MG63 (cell line): ENCODE measurements at regions not wholly inside any gene's neighbourhood (a gene's known extent, or its start where the extent isn't known, plus 50 kb on each side); places are given as distances from the start of the nearest gene placed in this dataset.
"Not testable (repeated sequence)": the region's sequence is repeated elsewhere in the genome, so short reads cannot be mapped to it uniquely, and the experiment has no call there.

Experiments
- DNase-seq: peaks from one replicate; pipeline ENCODE4 v3.0.0-alpha.2; 2020
- H3K27me3 ChIP-seq: fragments of 250-450 bp; sonication (Bioruptor Pico); 2 replicates; pipeline ENCODE4 v1.5.1; 2020; ENCODE audit warnings: mild to moderate bottlenecking, moderate library complexity
- H3K36me3 ChIP-seq: fragments of 250-450 bp; sonication (Bioruptor Pico); 2 replicates; pipeline ENCODE4 v1.5.1; 2020; ENCODE audit warnings: mild to moderate bottlenecking, moderate library complexity
- H3K4me3 ChIP-seq: fragments of 250-450 bp; sonication (Bioruptor Pico); 2 replicates; pipeline ENCODE4 v1.5.1; 2020; ENCODE audit warnings: mild to moderate bottlenecking, moderate library complexity
- H3K9me3 ChIP-seq: fragments of 250-450 bp; sonication (Bioruptor Pico); 2 replicates; pipeline ENCODE4 v1.5.1; 2020; ENCODE audit warnings: mild to moderate bottlenecking, moderate library complexity

- H3K36me3 ChIP-seq, result no peaks in the 10 kb centered on the region
- H3K9me3 ChIP-seq, result no peaks in the 10 kb centered on the region
- no peaks in the 10 kb centered on the region for H3K27me3 ChIP-seq
- no peak overlapping the region for H3K4me3 ChIP-seq
- DNase-seq, result no peak
These were observed 1462.1 kb downstream of the DPP10 start for GRCh38 chr2:115904516-115904915.

DNA sequence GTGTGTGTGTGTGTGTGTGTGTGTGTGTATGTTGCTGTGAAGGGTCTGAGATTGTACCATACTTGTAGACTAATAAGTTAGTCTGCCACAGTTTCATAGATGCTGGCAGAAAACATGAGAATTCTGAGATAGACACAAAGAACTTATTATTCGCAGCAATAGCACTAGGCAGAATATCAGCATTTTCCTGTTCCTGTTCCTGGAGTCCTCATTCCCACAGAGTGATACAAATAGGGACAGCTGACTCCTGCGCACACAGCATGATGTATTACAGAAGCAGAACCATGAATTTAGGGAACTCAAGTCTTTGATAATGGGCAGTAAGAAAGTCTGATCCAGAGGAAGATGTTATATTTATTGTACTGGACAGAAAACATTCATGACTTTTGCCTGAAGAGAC lies 1466.3 kb downstream of the DPP10 start:
- no peaks in the 10 kb centered on the region for H3K9me3 ChIP-seq
- H3K36me3 ChIP-seq, result no peaks in the 10 kb centered on the region
- no peak overlapping the region for H3K4me3 ChIP-seq
- H3K27me3 ChIP-seq, result no peaks in the 10 kb centered on the region
- no peak for DNase-seq

- H3K36me3 ChIP-seq, result no peaks in the 10 kb centered on the region
- no peak for DNase-seq
- no peak overlapping the region for H3K4me3 ChIP-seq
- H3K27me3 ChIP-seq, result no peaks in the 10 kb centered on the region
- no peaks in the 10 kb centered on the region for H3K9me3 ChIP-seq
These were observed 1467.8 kb downstream of the DPP10 start for GRCh38 chr2:115910270-115910669.

DNA sequence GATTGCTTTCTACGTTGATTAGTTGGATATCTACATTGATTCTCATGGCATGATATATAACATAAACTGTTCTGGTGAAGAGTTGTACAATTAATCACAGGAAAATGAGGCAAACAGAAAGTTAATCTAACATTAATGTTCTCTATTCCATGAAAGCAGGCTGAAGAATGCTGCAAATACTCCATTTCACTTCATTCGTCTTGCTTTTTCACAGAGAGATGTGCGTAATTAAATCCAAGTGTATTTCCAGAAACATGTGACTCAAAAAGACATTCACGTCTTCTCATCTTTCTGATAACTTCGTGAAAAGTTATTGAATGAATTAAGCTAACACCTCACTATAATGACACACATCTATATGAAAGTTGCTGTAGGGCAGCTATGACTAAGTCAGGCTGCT lies 1471.5 kb downstream of the DPP10 start:
- H3K27me3 ChIP-seq, result no peaks in the 10 kb centered on the region
- no peak overlapping the region for H3K4me3 ChIP-seq
- DNase-seq, result no peak
- H3K9me3 ChIP-seq, result no peaks in the 10 kb centered on the region
- no peaks in the 10 kb centered on the region for H3K36me3 ChIP-seq

DNA sequence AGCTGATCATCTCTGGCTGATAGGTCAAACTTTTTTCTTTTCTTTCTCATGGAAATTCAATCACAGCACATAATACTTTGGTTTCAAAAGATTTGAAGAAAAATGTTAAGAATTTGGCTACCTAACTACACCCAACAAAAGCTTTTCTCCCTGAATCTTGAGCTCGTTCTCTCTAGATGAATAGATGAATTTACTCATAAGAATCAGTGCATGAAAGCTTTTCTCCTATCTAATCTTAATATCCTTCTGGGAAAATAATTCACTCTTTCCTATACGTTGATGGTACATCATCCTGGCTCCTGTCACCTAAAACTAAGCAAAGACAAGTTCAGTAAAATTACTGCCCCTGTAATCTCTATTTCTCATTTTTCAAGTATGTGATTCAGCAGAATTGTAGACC lies 1479.1 kb downstream of the DPP10 start:
- Histone ChIP-seq H3K36me3 (no peaks in the 10 kb centered on the region), H3K9me3 (no peaks in the 10 kb centered on the region), H3K27me3 (no peaks in the 10 kb centered on the region), H3K4me3 (no peak overlapping the region)
- DNase-seq, result no peak

DNA sequence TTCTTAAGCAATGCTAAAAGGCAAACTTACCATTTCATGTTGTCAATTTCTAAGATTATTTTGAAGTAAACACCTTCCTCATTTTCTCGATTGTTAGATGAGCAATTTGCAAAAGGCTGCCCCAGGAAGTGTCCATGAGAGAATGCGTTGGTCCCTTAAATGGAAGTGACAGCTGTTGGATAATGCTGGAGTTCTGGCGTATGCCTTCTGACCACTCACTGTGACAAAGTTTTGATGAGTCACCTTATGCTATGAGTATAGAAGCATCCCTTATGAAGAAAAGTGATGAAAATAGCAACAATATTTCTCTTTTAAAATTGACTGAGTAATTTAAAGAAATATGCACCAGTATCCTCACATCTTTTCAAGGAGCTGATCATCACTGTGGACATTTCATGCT lies 1497.5 kb downstream of the DPP10 start:
- Histone ChIP-seq H3K27me3 (no peaks in the 10 kb centered on the region), H3K4me3 (no peak overlapping the region), H3K9me3 (no peaks in the 10 kb centered on the region), H3K36me3 (no peaks in the 10 kb centered on the region)
- DNase-seq, result no peak

- H3K36me3 ChIP-seq, result no peaks in the 10 kb centered on the region
- no peaks in the 10 kb centered on the region for H3K27me3 ChIP-seq
- no peak overlapping the region for H3K4me3 ChIP-seq
- H3K9me3 ChIP-seq, result no peaks in the 10 kb centered on the region
- no peak for DNase-seq
These were observed 1500.4 kb downstream of the DPP10 start for GRCh38 chr2:115942800-115943199.

GRCh38 chr2:115946341-115946740 lies 1503.9 kb downstream of the DPP10 start:
- no peak overlapping the region for H3K4me3 ChIP-seq

GRCh38 chr2:115946891-115947290 lies 1504.5 kb downstream of the DPP10 start:
- Histone ChIP-seq H3K4me3 (no peak overlapping the region), H3K36me3 (no peaks in the 10 kb centered on the region), H3K27me3 (no peaks in the 10 kb centered on the region), H3K9me3 (no peaks in the 10 kb centered on the region)
- DNase-seq, result no peak

More at GRCh38 chr2:115946341-115946740, 1503.9 kb downstream of the DPP10 start:
- H3K27me3 ChIP-seq, result no peaks in the 10 kb centered on the region
- no peaks in the 10 kb centered on the region for H3K9me3 ChIP-seq
- DNase-seq, result no peak
- no peaks in the 10 kb centered on the region for H3K36me3 ChIP-seq

DNA sequence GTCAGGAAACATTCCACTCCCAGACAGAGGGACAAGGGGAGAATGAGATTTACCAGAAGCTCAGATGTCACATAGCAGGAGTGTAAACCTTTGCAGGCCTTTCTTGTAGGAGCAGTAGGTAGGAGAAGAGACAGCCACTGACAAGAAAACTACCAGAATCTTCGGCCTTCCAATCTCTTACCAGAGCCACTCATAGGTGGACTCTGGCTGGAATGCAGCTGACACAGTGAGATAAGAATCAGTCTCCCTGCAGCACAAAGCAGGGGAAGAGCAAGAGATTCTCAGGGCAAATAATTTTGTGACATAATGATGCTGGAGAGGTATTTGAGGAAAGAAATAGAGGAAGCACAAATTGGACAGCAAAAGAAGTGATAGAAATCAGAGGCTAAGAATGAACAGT lies 1534.5 kb downstream of the DPP10 start:
- H3K27me3 ChIP-seq, result no peaks in the 10 kb centered on the region
- no peaks in the 10 kb centered on the region for H3K36me3 ChIP-seq

DNA sequence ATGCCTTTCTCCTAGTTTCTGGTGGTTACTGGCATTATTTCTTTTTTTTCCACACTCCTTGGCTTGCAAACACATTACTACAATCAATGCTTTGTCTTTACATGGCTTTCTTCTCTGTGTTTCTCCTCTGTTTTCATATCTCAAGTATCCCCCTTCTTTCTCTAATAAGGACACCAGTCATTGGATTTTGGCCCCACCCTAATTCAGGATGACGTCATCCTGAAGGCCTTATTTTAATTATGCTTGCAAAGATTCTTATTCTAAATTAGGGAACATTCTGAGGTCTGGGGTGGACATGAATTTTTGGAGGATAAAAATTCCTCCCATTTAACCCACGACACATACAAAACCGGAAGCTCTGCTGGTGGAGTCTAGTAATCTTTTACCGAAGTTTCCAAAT lies 1556.6 kb downstream of the DPP10 start:
- no peaks in the 10 kb centered on the region for H3K27me3 ChIP-seq
- DNase-seq, result no peak
- H3K4me3 ChIP-seq, result no peak overlapping the region
- H3K36me3 ChIP-seq, result no peaks in the 10 kb centered on the region
- peaks cover 4% of the 10 kb centered on the region for H3K9me3 ChIP-seq

More for the DNA sequence above, 1534.5 kb downstream of the DPP10 start:
- Histone ChIP-seq H3K9me3 (no peaks in the 10 kb centered on the region; the same call in 1 of the 2 replicates), H3K4me3 (peak overlapping the region; percentile 14)
- no peak for DNase-seq

DNA sequence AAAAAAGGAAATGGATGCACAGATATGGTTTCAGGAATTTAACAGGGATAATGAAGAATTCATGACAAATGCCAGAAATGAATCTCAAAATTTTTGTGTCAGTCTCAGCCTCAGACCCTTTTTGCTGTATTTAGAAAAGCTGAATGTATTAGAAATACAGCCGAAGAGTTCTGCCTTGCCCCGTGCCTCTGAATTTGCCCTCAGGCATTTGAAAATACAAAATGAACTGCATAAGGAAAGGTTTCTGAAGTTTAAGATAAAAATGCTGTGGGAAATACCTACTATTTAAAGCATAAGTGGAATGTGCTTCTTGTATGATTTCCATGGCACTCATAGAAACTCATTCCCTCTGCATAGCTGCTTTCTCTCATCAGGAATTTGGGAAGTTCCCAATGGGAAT lies 1580.6 kb downstream of the DPP10 start:
- H3K4me3 ChIP-seq, result no peak overlapping the region
- no peaks in the 10 kb centered on the region for H3K27me3 ChIP-seq
- H3K9me3 ChIP-seq, result no peaks in the 10 kb centered on the region
- no peaks in the 10 kb centered on the region for H3K36me3 ChIP-seq
- no peak for DNase-seq

DNA sequence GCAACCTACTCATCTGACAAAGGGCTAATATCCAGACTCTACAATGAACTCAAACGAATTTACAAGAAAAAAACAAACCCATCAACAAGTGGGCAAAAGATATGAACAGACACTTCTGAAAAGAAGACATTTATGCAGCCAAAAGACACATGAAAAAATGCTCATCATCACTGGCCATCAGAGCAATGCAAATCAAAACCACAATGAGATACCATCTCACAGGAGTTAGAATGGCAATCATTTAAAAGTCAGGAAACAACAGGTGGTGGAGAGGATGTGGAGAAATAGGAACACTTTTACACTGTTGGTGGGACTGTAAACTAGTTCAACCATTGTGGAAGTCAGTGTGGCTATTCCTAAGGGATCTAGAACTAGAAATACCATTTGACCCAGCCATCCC lies 1596.3 kb downstream of the DPP10 start:
- not testable (repeated sequence) for DNase-seq

DNA sequence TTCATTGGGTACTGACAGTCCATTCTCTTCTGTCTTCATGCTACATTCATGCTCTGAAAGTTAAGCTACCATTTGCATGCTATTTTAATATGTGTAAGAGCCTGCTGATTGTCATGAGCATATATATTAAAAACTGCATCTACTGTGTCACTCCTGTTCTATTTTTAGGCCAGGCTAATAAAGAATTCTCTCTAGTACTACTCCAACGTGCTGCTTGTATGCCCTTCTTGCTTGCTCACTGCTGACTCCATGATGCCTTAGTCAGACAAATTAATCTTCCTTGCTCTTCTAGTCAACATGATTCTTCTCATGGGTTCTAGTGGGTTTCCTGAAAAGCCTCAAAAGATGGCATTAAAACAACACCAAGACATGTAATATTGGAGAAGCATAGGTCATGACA lies 1600.1 kb downstream of the DPP10 start:
- Histone ChIP-seq H3K36me3 (no peaks in the 10 kb centered on the region), H3K27me3 (no peaks in the 10 kb centered on the region), H3K4me3 (no peak overlapping the region), H3K9me3 (no peaks in the 10 kb centered on the region)
- DNase-seq, result no peak

More for the DNA sequence above, 1596.3 kb downstream of the DPP10 start:
- H3K9me3 ChIP-seq, H3K4me3 ChIP-seq, H3K27me3 ChIP-seq, H3K36me3 ChIP-seq: not testable (repeated sequence)

GRCh38 chr2:116057538-116057937 lies 1615.1 kb downstream of the DPP10 start:
- Histone ChIP-seq H3K4me3 (no peak overlapping the region), H3K9me3 (no peaks in the 10 kb centered on the region), H3K36me3 (no peaks in the 10 kb centered on the region), H3K27me3 (no peaks in the 10 kb centered on the region)
- DNase-seq, result no peak

DNA sequence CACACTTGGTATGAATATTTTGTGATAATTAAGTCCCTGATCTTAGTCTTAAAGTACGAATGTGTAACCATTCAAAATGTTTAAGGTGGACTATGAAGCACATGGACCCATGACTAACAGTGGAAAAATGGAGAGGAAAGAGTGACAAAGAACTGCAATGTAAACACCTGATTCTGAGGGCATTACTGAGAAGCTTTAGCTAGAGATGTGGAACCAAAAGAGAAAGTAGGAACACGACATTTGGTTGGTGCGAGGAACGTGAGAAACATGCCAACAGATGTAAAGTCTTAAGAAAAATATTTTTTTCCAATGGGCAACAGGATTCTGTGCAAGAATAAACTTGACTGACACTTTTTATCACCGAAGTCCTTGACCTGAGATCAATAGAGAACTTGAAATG lies 1618.6 kb downstream of the DPP10 start:
- H3K27me3 ChIP-seq, result no peaks in the 10 kb centered on the region
- H3K9me3 ChIP-seq, result no peaks in the 10 kb centered on the region
- H3K4me3 ChIP-seq, result peak overlapping the region; percentile 6; the same call in 1 of the 2 replicates
- H3K36me3 ChIP-seq, result no peaks in the 10 kb centered on the region
- DNase-seq, result no peak

GRCh38 chr2:116073731-116074130 lies 1631.3 kb downstream of the DPP10 start:
- no peaks in the 10 kb centered on the region for H3K27me3 ChIP-seq
- H3K9me3 ChIP-seq, result no peaks in the 10 kb centered on the region
- H3K4me3 ChIP-seq, result no peak overlapping the region
- no peaks in the 10 kb centered on the region for H3K36me3 ChIP-seq
- no peak for DNase-seq

GRCh38 chr2:116074161-116074560 lies 1631.7 kb downstream of the DPP10 start:
- H3K9me3 ChIP-seq, result no peaks in the 10 kb centered on the region
- no peaks in the 10 kb centered on the region for H3K36me3 ChIP-seq
- no peaks in the 10 kb centered on the region for H3K27me3 ChIP-seq
- DNase-seq, result no peak
- no peak overlapping the region for H3K4me3 ChIP-seq

DNA sequence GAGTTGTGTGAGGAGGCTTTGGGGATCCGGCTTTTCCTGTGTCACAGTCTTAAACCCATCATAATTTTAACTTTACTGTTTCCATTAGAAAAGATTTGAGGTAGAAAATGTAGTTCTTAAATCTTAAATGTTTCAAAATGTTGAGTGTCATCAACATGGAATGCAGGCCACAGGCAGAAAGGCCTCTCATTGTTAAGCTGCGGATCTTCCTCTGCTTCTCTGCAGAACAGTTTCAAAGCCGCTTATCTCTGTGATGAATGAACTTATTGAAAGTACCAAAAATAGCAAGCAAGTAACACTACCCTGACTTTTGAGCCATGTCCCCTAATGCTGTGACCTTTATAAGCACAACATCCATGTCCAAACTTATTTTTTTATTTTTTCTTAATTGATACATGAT lies 1645.8 kb downstream of the DPP10 start:
- no peak for DNase-seq
- Histone ChIP-seq H3K4me3 (no peak overlapping the region), H3K27me3 (no peaks in the 10 kb centered on the region), H3K9me3 (peaks cover under 1% of the 10 kb centered on the region; the same call in 1 of the 2 replicates), H3K36me3 (no peaks in the 10 kb centered on the region)
